SU-DHL-6 (cell line): ENCODE measurements at regions not wholly inside any gene's neighbourhood (a gene's known extent, or its start where the extent isn't known, plus 50 kb on each side); places are given as distances from the start of the nearest gene placed in this dataset.

Experiments
- H2AFZ ChIP-seq: fragments of 200-600 bp; sonication (generic); 2 replicates; pipeline ENCODE4 v1.6.1; 2014; ENCODE audit warnings: low read depth, mild to moderate bottlenecking, moderate library complexity, mixed read lengths, antibody characterized with exemption, low read length; ENCODE audit not compliant: severe bottlenecking
- H3F3A ChIP-seq: fragments of 200-600 bp; shearing (Covaris generic); 2 replicates; pipeline ENCODE4 v1.6.0; 2016; ENCODE audit warnings: antibody characterized with exemption, mild to moderate bottlenecking; ENCODE audit not compliant: insufficient read depth
- H3K27ac ChIP-seq: fragments of 200-600 bp; sonication (generic); 2 replicates; pipeline ENCODE4 v1.5.1; 2016; ENCODE audit warnings: low read depth, mild to moderate bottlenecking, low read length, moderate library complexity, mixed read lengths
- H3K27me3 ChIP-seq: fragments of 200-600 bp; sonication (generic), shearing (Covaris generic); 2 replicates; pipeline ENCODE4 v1.6.0; 2014; ENCODE audit warnings: mild to moderate bottlenecking, low read length
- H3K36me3 ChIP-seq: fragments of 200-600 bp; sonication (generic); 2 replicates; pipeline ENCODE4 v1.6.1; 2014; ENCODE audit warnings: mild to moderate bottlenecking, low read length, mixed read lengths
- H3K4me2 ChIP-seq: fragments of 300-600, 200-600 bp; shearing (Covaris generic), sonication (generic); 2 replicates; pipeline ENCODE4 v1.6.0; 2014; ENCODE audit warnings: low read length, low read depth, mild to moderate bottlenecking; ENCODE audit not compliant: poor library complexity, severe bottlenecking
- H3K4me3 ChIP-seq: fragments of 200-600 bp; sonication (generic); 2 replicates; pipeline ENCODE4 v1.5.1; 2014; ENCODE audit warnings: antibody characterized with exemption, low read length, mild to moderate bottlenecking, mixed read lengths; ENCODE audit not compliant: insufficient read depth, poor library complexity, severe bottlenecking
- H3K79me2 ChIP-seq: fragments of 200-600 bp; sonication (generic); 2 replicates; pipeline ENCODE4 v1.6.1; 2014; ENCODE audit warnings: mild to moderate bottlenecking, low read length, moderate library complexity; ENCODE audit not compliant: insufficient read depth
- H3K9ac ChIP-seq: fragments of 200-600 bp; sonication (generic); 2 replicates; pipeline ENCODE4 v1.7.0; 2014; ENCODE audit warnings: mild to moderate bottlenecking, low read length
- H3K9me2 ChIP-seq: fragments of 200-600 bp; sonication (generic); replicated peaks from 2 replicates; pipeline ENCODE4 v1.6.1; 2014; ENCODE audit warnings: low read length; ENCODE audit not compliant: insufficient read depth
- H3K9me3 ChIP-seq: fragments of 200-600 bp; sonication (generic); 2 replicates; pipeline ENCODE4 v1.6.1; 2014; ENCODE audit warnings: low read length, mixed read lengths; ENCODE audit not compliant: insufficient read depth
- H4K20me1 ChIP-seq: fragments of 200-600 bp; sonication (generic); 2 replicates; pipeline ENCODE4 v1.6.1; 2014; ENCODE audit warnings: low read depth, mild to moderate bottlenecking, antibody characterized with exemption, low read length, moderate library complexity, mixed read lengths
- EZH2phosphoT487 ChIP-seq: fragments of 200-600 bp; sonication (generic), shearing (Covaris generic); conservative IDR thresholded peaks from 2 replicates; pipeline ENCODE4 v1.6.1; 2018; ENCODE audit warnings: mild to moderate bottlenecking, antibody characterized with exemption, low read length, moderate library complexity, mixed read lengths
- TF ChIP-seq, protein P1 (sequence below): fragments of 200-600 bp; sonication (generic); IDR thresholded peaks from one replicate; pipeline ENCODE4 v1.5.1; 2017; ENCODE audit warnings: antibody characterized with exemption, mild to moderate bottlenecking, low read length, moderate library complexity; ENCODE audit not compliant: insufficient read depth, poor library complexity, severe bottlenecking

DNA sequence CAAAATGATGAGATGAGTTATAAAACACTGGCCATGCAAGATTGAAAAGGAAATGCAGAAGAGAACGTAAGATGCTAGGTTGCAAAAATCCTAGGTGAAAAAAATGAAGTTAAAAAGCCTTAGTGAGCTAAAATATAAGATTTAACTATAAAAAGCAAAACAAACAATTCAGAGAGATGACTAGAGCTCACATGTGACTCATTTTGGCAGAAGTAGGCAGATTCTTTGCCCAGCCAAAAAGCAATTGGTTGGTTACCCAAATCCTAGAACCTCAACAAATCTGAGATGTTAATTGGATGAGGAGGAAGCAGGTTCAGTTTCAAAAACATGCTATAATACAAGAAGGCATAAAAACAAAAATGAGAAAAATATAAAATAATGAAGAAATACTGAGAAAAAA, 249.1 kb downstream of the OGFRL1 start:
- H3K4me3 ChIP-seq, result no peak overlapping the region
- no peaks in the 10 kb centered on the region for H3K36me3 ChIP-seq
- no peak overlapping the region for H2AFZ ChIP-seq
- TF ChIP-seq, protein P1, sequence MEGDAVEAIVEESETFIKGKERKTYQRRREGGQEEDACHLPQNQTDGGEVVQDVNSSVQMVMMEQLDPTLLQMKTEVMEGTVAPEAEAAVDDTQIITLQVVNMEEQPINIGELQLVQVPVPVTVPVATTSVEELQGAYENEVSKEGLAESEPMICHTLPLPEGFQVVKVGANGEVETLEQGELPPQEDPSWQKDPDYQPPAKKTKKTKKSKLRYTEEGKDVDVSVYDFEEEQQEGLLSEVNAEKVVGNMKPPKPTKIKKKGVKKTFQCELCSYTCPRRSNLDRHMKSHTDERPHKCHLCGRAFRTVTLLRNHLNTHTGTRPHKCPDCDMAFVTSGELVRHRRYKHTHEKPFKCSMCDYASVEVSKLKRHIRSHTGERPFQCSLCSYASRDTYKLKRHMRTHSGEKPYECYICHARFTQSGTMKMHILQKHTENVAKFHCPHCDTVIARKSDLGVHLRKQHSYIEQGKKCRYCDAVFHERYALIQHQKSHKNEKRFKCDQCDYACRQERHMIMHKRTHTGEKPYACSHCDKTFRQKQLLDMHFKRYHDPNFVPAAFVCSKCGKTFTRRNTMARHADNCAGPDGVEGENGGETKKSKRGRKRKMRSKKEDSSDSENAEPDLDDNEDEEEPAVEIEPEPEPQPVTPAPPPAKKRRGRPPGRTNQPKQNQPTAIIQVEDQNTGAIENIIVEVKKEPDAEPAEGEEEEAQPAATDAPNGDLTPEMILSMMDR, result no peak
- TF ChIP-seq EZH2phosphoT487, result no peak
- no peak overlapping the region for H3K27ac ChIP-seq
- no peak overlapping the region for H3K4me2 ChIP-seq
- no peak overlapping the region for H3K9ac ChIP-seq
- H4K20me1 ChIP-seq, result no peaks in the 10 kb centered on the region
- H3K9me3 ChIP-seq, result no peaks in the 10 kb centered on the region
- no peaks in the 10 kb centered on the region for H3K79me2 ChIP-seq
- no peaks in the 10 kb centered on the region for H3K9me2 ChIP-seq
- H3F3A ChIP-seq, result no peaks in the 10 kb centered on the region
- H3K27me3 ChIP-seq, result no peaks in the 10 kb centered on the region

DNA sequence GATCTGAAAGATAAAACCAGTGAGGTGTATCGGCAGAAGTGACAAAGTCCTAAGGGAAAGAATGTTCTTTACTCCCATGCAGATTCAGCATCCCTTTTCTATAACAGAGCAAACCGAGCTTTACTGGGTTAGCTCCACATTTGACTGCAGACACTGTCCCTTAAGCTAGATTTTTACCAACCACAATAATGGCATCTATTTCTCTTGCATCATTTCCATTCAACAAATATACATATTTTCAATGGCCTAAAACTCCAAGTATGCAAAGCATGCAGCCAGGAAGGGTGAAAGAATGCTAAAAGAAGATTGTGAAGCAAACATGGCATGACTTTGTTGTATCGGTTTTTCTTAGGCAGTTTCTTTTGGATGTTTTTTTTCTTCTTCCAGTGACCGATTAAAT, 255.4 kb downstream of the OGFRL1 start:
- Histone ChIP-seq H3K4me2 (no peak overlapping the region), H3K4me3 (no peak overlapping the region), H3F3A (no peaks in the 10 kb centered on the region), H3K79me2 (no peaks in the 10 kb centered on the region), H3K36me3 (no peaks in the 10 kb centered on the region), H3K9me2 (no peaks in the 10 kb centered on the region), H2AFZ (no peak overlapping the region), H4K20me1 (no peaks in the 10 kb centered on the region), H3K9ac (no peak overlapping the region), H3K27ac (no peak overlapping the region), H3K27me3 (no peaks in the 10 kb centered on the region), H3K9me3 (no peaks in the 10 kb centered on the region)
- TF ChIP-seq, protein P1, result no peak
- no peak for TF ChIP-seq EZH2phosphoT487

DNA sequence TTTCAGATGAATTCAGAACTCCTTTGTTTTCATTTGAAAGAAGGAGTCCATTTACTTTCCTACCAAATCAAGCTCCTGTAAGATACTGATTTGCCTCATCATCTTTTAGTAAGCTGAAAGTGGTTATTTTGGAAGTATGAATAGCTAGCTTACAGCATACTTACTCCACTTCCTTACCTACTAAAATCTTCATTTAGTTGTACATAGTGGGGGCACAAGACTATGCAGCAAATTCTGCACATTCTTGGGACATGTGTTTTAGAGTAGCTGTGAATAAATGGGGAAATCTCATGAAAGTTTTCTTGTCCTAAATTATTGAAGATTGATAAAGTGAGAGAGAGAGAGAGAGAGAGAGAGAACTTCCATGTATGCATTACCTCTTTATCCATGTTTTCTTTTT, 256.3 kb downstream of the OGFRL1 start:
- Histone ChIP-seq H3K9me3 (no peaks in the 10 kb centered on the region), H3K9ac (no peak overlapping the region), H3K27ac (no peak overlapping the region), H3K27me3 (no peaks in the 10 kb centered on the region), H3K9me2 (no peaks in the 10 kb centered on the region), H3F3A (no peaks in the 10 kb centered on the region), H3K4me2 (no peak overlapping the region), H2AFZ (no peak overlapping the region), H3K36me3 (no peaks in the 10 kb centered on the region), H3K79me2 (no peaks in the 10 kb centered on the region), H3K4me3 (no peak overlapping the region), H4K20me1 (no peaks in the 10 kb centered on the region)
- TF ChIP-seq, protein P1, result no peak
- no peak for TF ChIP-seq EZH2phosphoT487
